NCI-H1417 (cell line): ENCODE measurements at regions not wholly inside any gene's neighbourhood (a gene's known extent, or its start where the extent isn't known, plus 50 kb on each side); places are given as distances from the start of the nearest gene placed in this dataset.
"Not testable (repeated sequence)": the region's sequence is repeated elsewhere in the genome, so short reads cannot be mapped to it uniquely, and the experiment has no call there.

Source experiments
- DNase-seq, 3 experiments: peaks; one replicate each; lab custom pipeline; 2025; lab: John Stamatoyannopoulos, UW

DNA sequence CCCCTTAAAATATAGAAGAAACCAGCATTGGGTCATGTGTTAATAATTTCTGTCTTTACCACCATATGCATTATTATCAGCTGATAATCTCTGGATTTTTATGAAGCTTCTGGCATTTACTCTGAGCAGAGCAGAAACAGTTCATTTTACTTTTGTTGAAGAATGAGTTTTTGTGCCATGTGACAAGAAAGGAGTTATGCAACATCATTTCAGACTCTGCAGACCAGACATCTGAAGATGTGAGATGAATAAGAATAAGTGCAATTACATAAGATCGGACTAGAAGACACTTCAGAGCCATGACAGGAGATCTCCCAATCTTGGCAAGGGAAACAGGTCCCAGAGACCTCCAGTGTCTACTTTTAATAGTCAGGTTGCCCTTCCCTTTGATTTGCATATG is 869.4 kb upstream of the VRK2 start:
- no peak for DNase-seq

DNA sequence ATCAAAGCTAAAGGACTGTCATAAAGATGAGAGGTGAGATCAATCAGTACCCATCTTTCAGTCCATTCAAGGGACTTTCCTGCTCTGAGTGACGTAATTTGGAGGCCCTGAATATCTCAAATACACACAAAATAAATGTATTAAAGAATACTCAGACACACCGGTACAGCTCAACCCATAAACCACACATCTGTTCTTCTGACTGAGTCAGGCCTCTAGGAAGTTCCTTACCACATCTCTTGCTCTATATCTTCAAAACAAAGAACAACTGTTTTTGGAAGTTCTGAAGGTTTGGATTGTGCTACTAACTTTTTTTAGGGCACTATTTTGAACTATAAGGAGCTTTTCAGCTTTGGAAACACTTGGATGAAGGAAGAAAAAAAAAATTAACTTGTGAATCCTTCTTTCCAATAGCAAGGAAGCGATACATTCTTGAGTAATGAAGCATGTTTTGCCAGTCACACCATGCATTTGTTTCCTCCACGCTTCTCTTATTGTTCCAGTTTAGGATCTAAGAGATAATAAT is 866.5 kb upstream of the VRK2 start:
- no peak for DNase-seq

DNA sequence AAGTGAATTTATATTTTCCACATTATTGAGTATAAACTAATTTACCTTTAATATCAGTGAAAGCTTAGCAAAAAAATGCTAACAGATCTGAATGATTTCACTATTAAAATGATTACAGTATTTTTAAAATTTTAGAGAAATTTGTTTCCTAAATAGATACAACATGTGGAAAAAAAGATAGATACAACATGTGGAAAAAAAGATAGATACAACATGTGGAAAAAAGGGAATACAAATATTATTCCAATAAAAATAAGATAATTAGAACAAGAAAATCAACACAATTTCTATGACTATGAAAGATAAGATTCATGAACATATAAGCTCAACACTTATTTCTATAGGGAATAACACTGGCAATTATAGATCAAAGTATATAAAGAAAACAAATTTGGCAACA is 865.9 kb upstream of the VRK2 start:
- DNase-seq: no peak

DNA sequence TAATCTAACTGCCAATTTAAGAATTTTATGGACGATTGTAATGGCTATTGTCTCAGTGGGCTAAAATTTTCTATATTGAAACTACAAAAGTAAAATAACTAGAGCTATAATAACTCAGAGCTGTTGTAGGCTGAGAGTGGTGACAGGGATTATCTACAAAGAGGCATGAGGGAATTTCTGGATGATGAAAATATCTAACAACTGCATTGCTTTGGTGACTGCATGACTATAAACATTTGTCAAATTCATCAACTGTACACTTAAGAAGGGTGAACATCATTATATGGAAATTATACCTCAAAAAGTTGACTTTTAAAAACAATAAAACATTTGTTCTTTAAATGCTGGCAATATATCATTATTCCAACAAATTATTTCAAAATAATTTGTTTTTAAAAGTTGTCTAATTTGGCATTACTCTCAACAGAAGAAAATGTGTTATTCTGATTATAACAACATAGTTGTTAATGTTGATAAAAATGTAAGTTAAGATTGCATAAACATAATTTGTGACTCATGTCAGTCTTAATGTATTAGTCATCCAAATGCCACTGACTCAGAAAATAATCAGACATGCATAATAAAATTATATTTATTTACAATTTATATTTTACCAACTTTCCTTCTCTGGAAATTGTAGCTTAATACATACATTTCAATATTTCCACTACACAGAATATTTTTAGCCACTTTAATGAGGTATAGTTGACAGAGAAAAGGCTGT is 865.1 kb upstream of the VRK2 start:
- DNase-seq: no peak

GRCh38 chr2:57182916-57183315 is 863.7 kb upstream of the VRK2 start:
- peak in 1 of 3 experiments; percentile 22 for DNase-seq

DNA sequence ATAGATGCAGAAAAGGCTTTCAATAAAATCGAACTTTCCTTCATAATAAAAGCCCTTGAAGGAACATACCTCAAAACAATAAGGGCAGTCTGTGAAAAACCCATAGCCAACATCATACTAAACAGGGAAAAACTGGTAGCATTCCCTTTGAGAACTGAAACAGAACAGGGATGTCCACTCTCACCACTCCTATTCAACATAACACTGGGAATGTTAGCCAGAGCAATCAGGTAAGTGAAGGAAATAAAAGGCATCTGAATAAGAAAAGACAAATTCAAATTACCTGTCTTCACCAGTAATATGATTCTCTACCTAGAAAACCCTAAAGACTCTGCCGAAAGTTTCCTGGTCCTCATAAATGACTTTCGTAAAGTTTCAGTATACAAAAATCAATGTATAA is 861.0 kb upstream of the VRK2 start:
- no peak for DNase-seq

DNA sequence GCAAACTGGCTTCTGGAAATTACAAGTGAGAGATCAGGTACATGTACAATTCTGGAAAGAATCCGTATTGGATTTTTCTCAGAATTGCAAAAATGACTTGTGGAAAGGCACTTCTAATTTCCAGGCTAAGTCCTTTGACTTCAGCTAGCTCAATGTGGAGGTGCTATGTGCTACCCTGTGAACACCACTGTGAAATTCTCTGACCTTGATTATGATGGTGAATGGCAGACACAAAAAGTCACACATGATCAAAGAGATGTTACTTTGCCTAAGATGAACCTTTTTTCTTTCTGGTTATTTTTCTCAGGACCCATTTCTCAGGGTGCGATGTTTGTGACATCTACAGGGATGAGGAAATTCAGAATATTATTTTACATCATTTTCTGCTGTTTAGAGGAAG is 856.6 kb upstream of the VRK2 start:
- peak in 2 of 3 experiments; percentile 14 to 70 for DNase-seq

DNA sequence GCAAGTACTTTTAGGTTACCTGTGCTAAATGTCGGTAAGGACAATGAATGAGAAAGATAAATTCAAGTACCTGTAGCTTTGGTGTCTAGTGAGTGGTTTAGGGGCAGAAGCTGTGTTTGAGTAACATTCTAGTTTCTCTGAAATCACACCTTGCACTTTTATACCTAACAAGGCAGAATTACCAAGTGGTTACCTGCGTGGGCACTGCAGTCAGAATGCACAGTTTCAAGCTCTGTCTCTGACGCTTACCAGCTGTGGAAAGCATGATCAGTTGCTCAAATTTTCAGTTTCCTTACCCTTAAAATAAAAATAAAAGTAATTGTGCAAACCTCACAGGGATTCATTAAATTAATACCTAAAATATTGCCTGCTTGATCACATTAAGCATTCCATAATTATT is 846.9 kb upstream of the VRK2 start:
- no peak for DNase-seq

DNA sequence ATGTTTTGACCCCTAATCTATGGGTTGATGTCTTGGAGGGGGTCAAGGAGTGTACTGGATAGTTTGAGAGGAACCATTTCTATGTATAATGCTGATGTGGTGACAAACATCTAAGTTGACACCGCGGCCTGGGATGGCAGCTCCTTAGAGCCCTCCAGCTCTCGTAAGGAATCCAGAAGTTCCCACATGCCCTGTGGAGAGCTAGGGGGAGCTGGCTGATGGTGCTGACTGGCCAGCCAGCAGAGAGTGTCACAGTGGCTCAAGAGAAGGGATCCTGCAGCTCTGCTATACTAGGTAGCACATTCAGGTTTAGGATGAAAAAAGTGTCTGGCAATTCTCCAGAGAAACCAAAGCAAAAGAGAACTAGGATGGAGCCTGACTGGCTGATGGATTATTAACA is 842.2 kb upstream of the VRK2 start:
- DNase-seq: peak in 1 of 3 experiments; percentile 66

GRCh38 chr2:57205241-57205640 is 841.4 kb upstream of the VRK2 start:
- peak in 1 of 3 experiments; percentile 43 for DNase-seq

DNA sequence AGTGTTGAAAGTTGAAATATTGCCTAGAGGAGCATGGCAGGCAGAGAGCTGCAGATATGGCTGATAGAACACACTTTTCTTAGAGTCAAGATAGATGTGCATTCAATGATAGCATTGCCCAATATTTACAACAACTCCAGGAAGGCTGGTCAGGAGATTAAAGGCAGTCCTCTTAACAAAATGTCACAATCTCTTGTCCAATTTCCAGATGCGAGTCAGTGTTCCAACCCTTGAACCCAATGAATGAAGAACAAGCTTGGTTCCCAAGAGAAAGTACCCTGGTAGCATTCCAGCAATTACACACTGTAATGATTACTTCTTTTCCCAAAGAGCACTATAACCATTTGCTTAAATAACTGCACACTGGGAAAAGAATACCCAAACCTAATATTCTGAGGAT is 839.4 kb upstream of the VRK2 start:
- DNase-seq: no peak

- DNase-seq: no peak
These were observed 836.8 kb upstream of the VRK2 start for GRCh38 chr2:57209799-57210198.

GRCh38 chr2:57210855-57211254 is 835.8 kb upstream of the VRK2 start:
- no peak for DNase-seq

DNA sequence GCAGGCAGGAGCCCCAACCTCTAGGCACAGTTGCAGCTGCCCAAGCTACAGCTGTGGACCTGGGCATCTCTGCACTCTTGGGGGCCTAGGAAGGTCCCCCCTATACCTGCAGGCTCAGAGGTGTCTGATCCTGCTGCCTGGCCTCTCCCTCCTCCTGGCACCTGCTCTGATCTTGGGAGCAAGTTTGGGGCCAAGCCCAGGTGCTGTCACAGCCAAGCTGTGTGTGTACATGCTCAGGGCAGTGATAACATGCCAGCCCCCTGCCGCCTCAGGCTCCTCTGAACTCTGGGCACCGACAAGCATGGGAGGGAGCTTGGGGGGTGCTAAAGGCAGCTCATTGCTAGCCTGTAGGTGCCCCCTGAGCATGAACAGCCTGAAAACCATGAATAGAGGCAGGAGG is 829.6 kb upstream of the VRK2 start:
- DNase-seq: no peak

DNA sequence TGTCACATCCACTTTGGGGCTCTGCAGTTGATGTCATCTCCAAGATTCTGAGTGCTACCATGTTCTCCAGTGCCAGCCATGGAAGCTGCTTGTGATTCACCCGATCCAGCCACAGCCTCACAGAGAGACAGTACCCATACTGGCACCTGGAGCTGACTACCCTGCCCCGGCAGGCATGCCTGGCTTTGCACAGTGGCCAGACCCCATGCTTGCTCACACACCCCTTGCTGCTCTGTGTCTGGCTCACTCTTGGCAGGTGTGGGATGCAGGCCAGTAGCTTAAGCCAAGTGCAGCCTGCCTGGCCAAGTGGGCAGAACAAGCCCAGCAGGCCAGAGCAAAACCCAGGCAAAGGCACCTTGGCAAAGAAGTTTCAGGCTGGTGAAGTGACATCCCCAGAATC is 828.4 kb upstream of the VRK2 start:
- no peak for DNase-seq

- DNase-seq: not testable (repeated sequence)
These were observed 816.9 kb upstream of the VRK2 start for GRCh38 chr2:57229706-57230105.

DNA sequence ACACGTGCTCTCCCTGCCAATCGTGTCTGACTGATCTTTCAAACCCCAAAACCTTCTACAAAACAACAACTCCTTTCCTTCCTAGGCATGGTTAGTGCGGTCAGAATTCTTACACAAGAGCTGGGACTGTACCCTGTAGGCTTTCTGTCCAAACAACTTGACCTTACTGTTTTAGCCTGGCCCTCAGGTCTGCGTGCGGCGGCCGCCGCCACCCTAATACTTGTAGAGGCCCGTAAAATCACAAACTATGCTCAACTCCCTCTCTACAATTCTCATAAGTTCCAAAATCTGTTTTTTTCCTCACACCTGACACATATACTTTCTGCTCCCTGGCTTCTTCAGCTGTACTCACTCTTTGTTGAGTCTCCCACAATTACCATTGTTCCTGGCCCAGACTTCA is 814.3 kb upstream of the VRK2 start:
- not testable (repeated sequence) for DNase-seq

DNA sequence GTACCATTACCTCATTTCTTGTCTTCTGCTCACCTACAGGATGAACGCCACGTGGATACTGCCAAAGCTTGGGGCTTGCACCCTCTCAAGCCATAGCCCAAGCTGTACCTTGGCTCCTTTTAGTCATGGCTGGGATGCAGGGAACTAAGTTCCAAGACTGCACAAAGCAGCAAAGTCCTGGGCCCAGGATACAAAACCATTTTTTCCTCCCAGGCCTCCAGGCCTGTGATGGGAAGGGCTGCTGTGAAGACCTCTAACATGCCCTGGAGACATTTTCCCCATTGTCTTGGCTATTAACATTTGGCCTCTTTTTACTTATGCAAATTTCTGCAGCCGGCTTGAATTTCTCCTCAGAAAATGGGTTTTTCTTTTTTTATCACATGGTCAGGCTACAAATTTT is 795.1 kb upstream of the VRK2 start:
- DNase-seq: not testable (repeated sequence)

- DNase-seq: not testable (repeated sequence)
These were observed 770.2 kb upstream of the VRK2 start for GRCh38 chr2:57276408-57276807.

- no peak for DNase-seq
These were observed 768.2 kb upstream of the VRK2 start for GRCh38 chr2:57278451-57278850.

DNA sequence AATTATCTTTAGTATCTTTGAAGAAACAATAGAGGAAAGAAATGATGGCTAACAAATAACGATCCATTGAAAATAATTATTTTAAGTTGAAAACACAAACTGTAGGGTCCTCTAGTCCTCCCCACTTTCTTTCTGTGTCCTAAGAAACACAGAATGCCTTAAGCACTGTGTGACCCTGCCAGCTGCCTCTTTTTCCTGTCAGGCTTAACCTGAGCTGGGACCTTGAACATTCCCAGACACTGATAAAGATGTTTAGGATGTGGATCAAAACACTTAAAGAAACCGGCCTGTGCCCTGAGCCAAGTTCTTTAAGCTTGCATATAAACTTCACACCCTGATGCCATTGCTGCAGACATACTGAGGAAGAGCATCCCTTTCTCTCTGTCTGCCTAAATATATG is 755.4 kb upstream of the VRK2 start:
- DNase-seq: no peak

DNA sequence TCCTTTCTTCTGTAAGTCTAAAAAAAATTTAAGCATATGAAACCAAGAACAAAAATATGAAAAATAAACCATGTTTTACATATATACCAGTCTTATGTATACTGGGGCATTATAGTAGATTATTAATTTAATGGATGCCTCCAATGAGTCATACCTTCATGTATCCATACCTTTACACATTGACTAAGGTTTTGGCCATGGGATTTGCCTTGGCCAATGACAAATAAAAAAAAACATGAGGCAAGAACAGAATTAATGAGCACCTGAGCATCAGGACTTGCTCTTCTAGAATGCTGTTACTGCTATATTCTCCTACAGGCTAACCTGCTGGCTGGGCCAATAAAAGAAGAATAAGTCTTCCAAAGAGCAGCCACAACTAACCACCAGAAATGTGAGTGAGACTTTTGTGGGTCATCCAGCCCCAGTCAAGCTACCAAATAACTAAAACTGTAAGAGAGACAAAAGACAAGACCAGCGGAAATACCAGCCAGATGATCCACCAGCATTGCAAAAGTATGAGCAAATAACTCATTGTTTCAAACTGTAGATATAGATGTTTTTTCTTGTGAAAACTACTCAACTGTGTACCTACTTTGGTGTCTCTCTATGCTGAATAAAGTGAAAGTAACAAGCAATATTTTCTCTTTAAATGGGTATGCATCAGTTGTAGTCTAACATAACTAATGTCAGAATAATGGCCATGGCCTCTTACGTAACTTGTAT is 749.6 kb upstream of the VRK2 start:
- no peak for DNase-seq

DNA sequence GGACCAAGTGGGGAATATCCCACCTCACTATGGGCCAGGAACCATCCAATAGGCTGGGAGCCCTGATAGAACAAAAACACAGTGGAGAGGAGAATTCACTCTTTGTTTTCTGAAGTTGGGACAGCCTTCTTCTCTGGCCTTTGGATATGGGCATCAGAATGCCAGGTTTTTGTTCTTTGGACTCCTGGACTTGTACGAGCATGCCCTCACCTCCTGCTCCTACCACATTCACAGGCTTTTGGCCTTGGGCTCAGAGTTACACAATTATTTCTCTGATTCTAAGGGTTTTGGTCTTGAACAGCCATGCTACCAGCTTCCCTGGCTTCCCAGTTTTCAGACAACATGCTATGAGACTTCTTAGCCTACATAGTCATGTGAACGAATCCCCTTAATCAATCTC is 732.9 kb upstream of the VRK2 start:
- no peak for DNase-seq
